IMR-90 (cell line): ENCODE measurements at regions not wholly inside any gene's neighbourhood (a gene's known extent, or its start where the extent isn't known, plus 50 kb on each side); places are given as distances from the start of the nearest gene placed in this dataset.

ENCODE experiments used
- ATAC-seq: fragments of 200-7000 bp; cut with Tn5 transposase; 2 replicates; pipeline ENCODE4 v1.9.1; 2020; ENCODE audit warnings: low read depth, mild to moderate bottlenecking, moderate library complexity
- BruUV-seq: library from RNA; stranded (reverse); fragments of 400-500 nt; replicated peaks from 2 replicates; lab custom pipeline; 2021; lab: Mats Ljungman, UMichigan
- CTCF ChIA-PET: fragments of 300-600 bp; formaldehyde crosslinking; extraction: SDS; loops from one replicate; lab custom pipeline; 2021; ENCODE audit warnings: antibody characterized with exemption; lab: Yijun Ruan, JAX
- POLR2A ChIA-PET: fragments of 300-600 bp; sonication (Branson Sonifier 250); formaldehyde crosslinking; loops from one replicate; lab custom pipeline; 2022; ENCODE audit warnings: antibody characterized with exemption; ENCODE audit not compliant: unreplicated experiment; lab: Charles Lee
- DNase-seq: peaks from one replicate; pipeline ENCODE4 v3.0.0; 2013
- H2AFZ ChIP-seq: replicated peaks from 2 replicates; pipeline ENCODE3; 2013; ENCODE audit warnings: low read length, mild to moderate bottlenecking; ENCODE audit not compliant: poor library complexity
- H2AK5ac ChIP-seq: 2 replicates; pipeline ENCODE4 v1.6.1; 2013; ENCODE audit warnings: low read depth, low read length, inconsistent platforms
- H2AK9ac ChIP-seq: replicated peaks from 2 replicates; pipeline ENCODE3; 2013; ENCODE audit warnings: mild to moderate bottlenecking, low read depth, low read length, moderate library complexity; ENCODE audit not compliant: poor library complexity
- H2BK120ac ChIP-seq: 2 replicates; pipeline ENCODE4 v1.6.1; 2013; ENCODE audit warnings: low read depth, low read length, inconsistent platforms
- H2BK15ac ChIP-seq: 3 replicates; pipeline ENCODE4 v1.6.1; 2013; ENCODE audit warnings: low read depth, low read length, inconsistent platforms
- H2BK20ac ChIP-seq: 2 replicates; pipeline ENCODE4 v1.6.1; 2013; ENCODE audit warnings: low read depth, mild to moderate bottlenecking, inconsistent platforms, low read length, moderate library complexity
- H2BK5ac ChIP-seq: 2 replicates; pipeline ENCODE4 v1.6.1; 2013; ENCODE audit warnings: mild to moderate bottlenecking, low read depth, low read length, inconsistent platforms; ENCODE audit not compliant: poor library complexity, severe bottlenecking
- H3K14ac ChIP-seq: replicated peaks from 2 replicates; pipeline ENCODE4 v1.6.1; 2013; ENCODE audit warnings: low read depth, low read length, inconsistent platforms
- H3K18ac ChIP-seq: 2 replicates; pipeline ENCODE4 v1.6.1; 2013; ENCODE audit warnings: low read depth, low read length, control low read depth
- H3K23ac ChIP-seq: 2 replicates; pipeline ENCODE4 v1.6.1; 2013; ENCODE audit warnings: low read depth, low read length, inconsistent platforms
- H3K27ac ChIP-seq: 2 replicates; pipeline ENCODE4 v1.5.1; 2013; ENCODE audit warnings: mild to moderate bottlenecking, control low read depth, low read length; ENCODE audit not compliant: insufficient read depth
- H3K27me3 ChIP-seq: 2 replicates; pipeline ENCODE4 v1.6.1; 2013; ENCODE audit warnings: low read length; ENCODE audit not compliant: control insufficient read depth, insufficient read depth
- H3K36me3 ChIP-seq: 2 replicates; pipeline ENCODE4 v1.6.1; 2013; ENCODE audit warnings: low read length, mixed read lengths; ENCODE audit not compliant: control insufficient read depth, insufficient read depth
- H3K4ac ChIP-seq: 2 replicates; pipeline ENCODE4 v1.6.1; 2013; ENCODE audit warnings: low read depth, low read length, inconsistent platforms
- H3K4me1 ChIP-seq: 2 replicates; pipeline ENCODE4 v1.6.1; 2013; ENCODE audit warnings: low read length, mixed read lengths; ENCODE audit not compliant: control insufficient read depth, insufficient read depth
- H3K4me2 ChIP-seq: 2 replicates; pipeline ENCODE4 v1.6.1; 2013; ENCODE audit warnings: low read depth, mild to moderate bottlenecking, control low read depth, low read length, moderate library complexity
- H3K4me3 ChIP-seq: 2 replicates; pipeline ENCODE4 v1.5.1; 2013; ENCODE audit warnings: low read depth, mild to moderate bottlenecking, control low read depth, low read length, moderate library complexity; ENCODE audit not compliant: insufficient read depth
- H3K56ac ChIP-seq: 2 replicates; pipeline ENCODE4 v1.6.1; 2013; ENCODE audit warnings: low read length, inconsistent platforms; ENCODE audit not compliant: insufficient read depth; ENCODE audit errors: extremely low read depth
- H3K79me1 ChIP-seq, 2 experiments: 2 replicates each; pipeline ENCODE4 v1.6.1; 2013; ENCODE audit warnings: low read length in 2 of 2, inconsistent platforms in 1 of 2, low read depth in 1 of 2
- H3K9ac ChIP-seq: 2 replicates; pipeline ENCODE4 v1.6.1; 2013; ENCODE audit warnings: low read depth, low read length, control low read depth
- H3K9me1 ChIP-seq: 2 replicates; pipeline ENCODE4 v1.6.1; 2013; ENCODE audit warnings: low read length, inconsistent platforms; ENCODE audit not compliant: insufficient read depth
- H3K9me3 ChIP-seq: 2 replicates; pipeline ENCODE4 v1.6.1; 2013; ENCODE audit warnings: low read length; ENCODE audit not compliant: control insufficient read depth, insufficient read depth
- H4K20me1 ChIP-seq: 2 replicates; pipeline ENCODE4 v1.6.1; 2013; ENCODE audit warnings: low read length, inconsistent platforms; ENCODE audit not compliant: insufficient read depth
- H4K5ac ChIP-seq: 2 replicates; pipeline ENCODE4 v1.6.1; 2013; ENCODE audit warnings: mild to moderate bottlenecking, low read depth, low read length, control low read depth
- H4K8ac ChIP-seq, 2 experiments: 2 replicates each; pipeline ENCODE4 v1.6.1; 2013; ENCODE audit warnings: low read depth in 2 of 2, low read length in 2 of 2, control low read depth in 1 of 2, inconsistent platforms in 1 of 2
- H4K91ac ChIP-seq: 2 replicates; pipeline ENCODE4 v1.6.1; 2013; ENCODE audit warnings: low read depth, low read length, inconsistent platforms; ENCODE audit not compliant: insufficient read depth
- CEBPB ChIP-seq: IDR thresholded peaks from 2 replicates; pipeline ENCODE4 v1.6.1; 2012; ENCODE audit warnings: low read depth, low read length, improper control_type of control experiment
- CHD1 ChIP-seq: IDR thresholded peaks from 2 replicates; pipeline ENCODE4 v1.6.1; 2012; ENCODE audit warnings: low read depth, low read length, improper control_type of control experiment
- ELK1 ChIP-seq: fragments of 150-350 bp; IDR thresholded peaks from 2 replicates; pipeline ENCODE4 v1.6.1; 2016; ENCODE audit warnings: low read depth, mild to moderate bottlenecking, low read length, moderate library complexity, borderline replicate concordance
- FOS ChIP-seq: fragments of 150-350 bp; IDR thresholded peaks from 2 replicates; pipeline ENCODE4 v1.6.1; 2016; ENCODE audit warnings: low read depth, low read length
- MAZ ChIP-seq: IDR thresholded peaks from 2 replicates; pipeline ENCODE4 v1.6.1; 2012; ENCODE audit warnings: low read depth, mild to moderate bottlenecking, low read length, improper control_type of control experiment, moderate library complexity, borderline replicate concordance
- POLR2A ChIP-seq: IDR thresholded peaks from 2 replicates; pipeline ENCODE4 v1.6.1; 2012; ENCODE audit warnings: mild to moderate bottlenecking, low read depth, low read length
- RCOR1 ChIP-seq: IDR thresholded peaks from 2 replicates; pipeline ENCODE4 v1.6.1; 2012; ENCODE audit warnings: mild to moderate bottlenecking, low read length, improper control_type of control experiment; ENCODE audit not compliant: insufficient replicate concordance
- RFX5 ChIP-seq: IDR thresholded peaks from 2 replicates; pipeline ENCODE4 v1.8.0; 2012; ENCODE audit warnings: low read depth, mild to moderate bottlenecking, low read length, moderate library complexity
- USF2 ChIP-seq: fragments of 150-350 bp; IDR thresholded peaks from 2 replicates; pipeline ENCODE4 v1.6.1; 2017; ENCODE audit warnings: mild to moderate bottlenecking, antibody characterized with exemption, low read length, low read depth
- WGBS, 2 experiments: methylation state at CpG; one replicate each; pipeline versions ENCODE4 v1.1.5 to v1.1.7; 2013; ENCODE audit warnings: missing lambda C conversion rate in 2 of 2; ENCODE audit not compliant: insufficient read length in 1 of 2; ENCODE audit errors: extremely low coverage in 2 of 2; 5-methylcytosine and 5-hydroxymethylcytosine counted together
- dilution Hi-C: fragments of 300-500 bp; cut with HindIII; formaldehyde crosslinking; loops from one replicate; pipeline ENCODE4 v1.14.3; 2018; ENCODE audit warnings: low sequenced_read_pairs; ENCODE audit not compliant: unreplicated experiment
- in situ Hi-C: fragments of 300-500 bp; cut with MboI; formaldehyde crosslinking; loops from 3 replicates; pipeline ENCODE4 v1.14.3; 2019; ENCODE audit warnings: low sequenced_read_pairs, inconsistent platforms, mixed read lengths
- intact Hi-C: fragments of 100-400 bp; cut with micrococcal nuclease; formaldehyde crosslinking; loops from 2 replicates; pipeline ENCODE4 v1.10.0; 2022

- Histone ChIP-seq H3K4me2 (no peak overlapping the region), H4K91ac (no peak overlapping the region), H2BK15ac (no peak overlapping the region), H4K8ac (no peak overlapping the region), H2AK9ac (no peak overlapping the region), H3K56ac (no peak overlapping the region), H4K5ac (no peak overlapping the region), H3K9ac (no peak overlapping the region), H3K14ac (no peak overlapping the region), H2AFZ (no peak overlapping the region), H2BK120ac (no peak overlapping the region), H3K18ac (no peak overlapping the region), H3K4me1 (no peaks in the 10 kb centered on the region), H4K20me1 (no peaks in the 10 kb centered on the region), H3K79me1 (no peaks in the 10 kb centered on the region), H3K23ac (no peak overlapping the region), H2AK5ac (no peak overlapping the region), H2BK20ac (no peak overlapping the region), H3K9me1 (no peaks in the 10 kb centered on the region), H3K4me3 (no peak overlapping the region), H3K4ac (no peak overlapping the region), H3K36me3 (no peaks in the 10 kb centered on the region), H3K27me3 (peaks cover 38% of the 10 kb centered on the region), H3K9me3 (no peaks in the 10 kb centered on the region), H2BK5ac (no peak overlapping the region), H3K27ac (no peak overlapping the region)
- no CpG with 5 or more reads among the region's 4 CpGs for WGBS, 2 experiments
- DNase-seq (no peak), ATAC-seq (no peak)
- dilution Hi-C loops = no loop called here
- BruUV-seq = no TSS peak
- TF ChIP-seq RCOR1 = no peak
- TF ChIP-seq CEBPB = no peak
- TF ChIP-seq CHD1 = no peak
- no peak for TF ChIP-seq USF2
- TF ChIP-seq RFX5 = no peak
- no peak for TF ChIP-seq ELK1
- TF ChIP-seq MAZ = no peak
- TF ChIP-seq FOS = no peak
- no peak for TF ChIP-seq POLR2A
- intact Hi-C loops = no loop called here
- in situ Hi-C loops = no loop called here
- CTCF ChIA-PET = no interaction called here
- POLR2A ChIA-PET = no interaction called here
These were observed 286.8 kb downstream of the PBX3 start for GRCh38 chr9:126033956-126034355.
